Activated CD8-positive, alpha-beta T cell treated with anti-CD3 and anti-CD28 coated beads, Interleukin-2, amount 10 ng/mL, durations not matched to agents 7 days and 5 days (primary cell): ENCODE measurements at regions not wholly inside any gene's neighbourhood (a gene's known extent, or its start where the extent isn't known, plus 50 kb on each side); places are given as distances from the start of the nearest gene placed in this dataset.
"Not testable (repeated sequence)": the region's sequence is repeated elsewhere in the genome, so short reads cannot be mapped to it uniquely, and the experiment has no call there.

ENCODE experiments used
- ATAC-seq: fragments of 150-1000 bp; cut with Tn5 transposase; one replicate; pipeline ENCODE4 v1.10.0; 2021; ENCODE audit warnings: moderate library complexity
- CTCF ChIA-PET: fragments of 350-600 bp; sonication (Branson Sonifier 250); formaldehyde crosslinking; loops from one replicate; lab custom pipeline; 2021; ENCODE audit warnings: antibody characterized with exemption; lab: Charles Lee
- POLR2A ChIA-PET: fragments of 350-600 bp; sonication (Branson Sonifier 250); formaldehyde crosslinking; loops from one replicate; lab custom pipeline; 2021; ENCODE audit warnings: antibody characterized with exemption; lab: Charles Lee
- DNase-seq: peaks from one replicate; pipeline ENCODE4 v3.0.0-alpha.2; 2020
- H3K27ac Mint-ChIP-seq: one replicate; pipeline ENCODE4 v1.8.0; 2021; ENCODE audit warnings: mild to moderate bottlenecking, mixed read lengths
- H3K27me3 Mint-ChIP-seq: one replicate; pipeline ENCODE4 v1.8.0; 2021; ENCODE audit warnings: low read depth, mixed read lengths
- H3K36me3 Mint-ChIP-seq: one replicate; pipeline ENCODE4 v1.8.0; 2021; ENCODE audit warnings: low read depth, mixed read lengths
- H3K4me1 Mint-ChIP-seq: one replicate; pipeline ENCODE4 v1.8.0; 2021; ENCODE audit warnings: low read depth, mixed read lengths
- H3K4me3 Mint-ChIP-seq: one replicate; pipeline ENCODE4 v1.8.0; 2021; ENCODE audit warnings: mild to moderate bottlenecking, mixed read lengths
- H3K9me3 Mint-ChIP-seq: one replicate; pipeline ENCODE4 v1.8.0; 2022; ENCODE audit warnings: mixed read lengths; ENCODE audit not compliant: insufficient read depth

DNA sequence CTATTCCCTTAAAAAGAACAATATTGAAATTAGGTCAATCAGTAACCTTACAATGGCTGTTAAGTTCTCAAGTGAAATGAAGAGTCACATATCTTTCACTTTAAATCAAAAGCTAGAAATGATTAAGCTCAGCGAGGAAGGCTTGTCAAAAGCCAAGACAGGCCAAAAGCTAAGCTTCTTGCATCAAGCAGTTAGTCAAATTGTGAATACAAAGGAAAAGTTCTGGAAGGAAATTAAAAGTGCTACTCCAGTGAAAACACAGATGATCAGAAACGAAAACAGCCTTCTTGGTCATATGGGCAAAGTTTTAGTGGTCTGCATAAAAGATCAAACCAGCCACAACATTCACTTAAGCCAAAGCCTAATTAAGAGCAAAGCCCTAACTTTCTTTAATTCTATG, 402.6 kb upstream of the ZEB2 start:
- Mint-ChIP-seq H3K4me3 (no peak overlapping the region), H3K27me3 (no peaks in the 10 kb centered on the region), H3K27ac (no peak overlapping the region), H3K9me3 (no peaks in the 10 kb centered on the region), H3K4me1 (no peaks in the 10 kb centered on the region), H3K36me3 (no peaks in the 10 kb centered on the region)
- CTCF ChIA-PET = interaction anchor here (0.6 kb wide), 1 partner anchor 36 kb away, joined by 3 read pairs; no protein-coding TSS in a partner anchor
- DNase-seq = no peak
- POLR2A ChIA-PET = no interaction called here
- ATAC-seq = no peak

DNA sequence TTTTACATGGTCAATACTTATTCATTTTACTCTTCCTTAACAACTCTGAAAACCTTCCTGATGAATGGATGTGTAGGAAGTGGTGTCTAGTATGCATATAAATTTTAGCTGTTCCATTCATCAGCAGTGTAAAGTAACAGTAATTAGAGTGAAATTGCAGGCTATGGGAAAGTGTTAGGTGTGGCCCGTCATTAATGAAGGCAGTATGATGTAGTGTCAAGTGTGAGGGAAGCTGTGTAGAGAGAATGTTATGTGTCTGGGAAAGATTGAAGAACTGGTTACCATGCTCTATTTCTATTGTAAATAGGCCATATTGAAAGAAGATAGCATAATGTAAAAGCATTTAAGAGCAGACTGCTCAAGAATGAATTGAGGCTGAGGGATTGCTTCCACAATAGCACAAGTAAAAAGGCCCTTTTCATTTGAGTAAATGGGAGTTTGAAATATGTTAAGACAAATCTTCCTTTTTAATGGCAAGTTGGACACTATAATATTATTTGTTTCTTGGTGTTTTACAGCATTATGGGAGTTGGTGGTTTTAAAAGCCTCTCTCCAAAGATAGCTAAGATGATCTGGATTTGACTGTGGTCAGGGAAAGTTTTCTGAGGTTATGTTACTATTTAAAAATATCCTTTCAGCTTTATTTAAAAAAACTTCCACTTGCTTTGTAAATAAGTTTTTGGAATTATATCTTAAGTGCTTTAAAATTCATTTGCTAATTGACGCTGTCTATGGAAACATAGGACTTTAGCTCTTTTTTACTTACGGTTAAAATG, 401.0 kb upstream of the ZEB2 start:
- no peaks in the 10 kb centered on the region for H3K36me3 Mint-ChIP-seq
- no peak overlapping the region for H3K27ac Mint-ChIP-seq
- POLR2A ChIA-PET = no interaction called here
- no peak for DNase-seq
- CTCF ChIA-PET = no interaction called here
- H3K4me3 Mint-ChIP-seq = no peak overlapping the region
- H3K4me1 Mint-ChIP-seq = no peaks in the 10 kb centered on the region
- no peaks in the 10 kb centered on the region for H3K27me3 Mint-ChIP-seq
- no peak for ATAC-seq
- no peaks in the 10 kb centered on the region for H3K9me3 Mint-ChIP-seq

DNA sequence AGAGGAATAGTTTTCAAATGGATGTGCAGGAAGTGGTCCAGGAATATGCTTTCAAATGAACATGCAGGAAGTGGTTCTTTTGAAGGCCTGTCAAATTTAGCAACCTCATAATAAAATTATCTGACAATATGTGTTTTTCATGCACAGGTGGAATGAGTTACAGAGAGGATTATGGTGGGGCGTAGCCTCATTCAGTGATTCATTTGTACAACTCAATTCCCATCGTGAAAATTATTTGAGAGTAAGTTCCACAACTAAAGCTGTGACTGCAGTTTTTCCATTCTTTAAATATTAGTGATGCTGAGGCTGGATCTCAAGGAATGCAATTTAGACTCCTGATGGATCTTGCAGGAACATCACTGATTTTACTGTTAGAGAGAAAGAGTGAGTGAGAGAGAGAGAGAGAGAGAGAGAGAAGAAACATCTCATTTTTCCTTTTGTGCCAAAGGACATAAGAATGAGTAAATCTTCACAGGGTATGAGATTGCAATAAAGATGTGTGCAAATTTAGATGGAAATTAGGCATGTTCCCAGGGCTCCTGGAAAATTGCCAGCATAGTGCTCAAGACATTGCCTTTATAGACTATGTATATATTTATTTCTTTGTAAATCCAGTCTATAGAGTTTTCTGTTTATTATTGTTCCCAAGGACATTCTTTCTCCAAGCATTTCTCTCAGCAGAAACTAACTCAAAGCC, 394.9 kb upstream of the ZEB2 start:
- ChIA-PET CTCF (no interaction called here), POLR2A (no interaction called here)
- Mint-ChIP-seq H3K36me3 (no peaks in the 10 kb centered on the region), H3K4me3 (no peak overlapping the region), H3K9me3 (no peaks in the 10 kb centered on the region), H3K4me1 (no peaks in the 10 kb centered on the region), H3K27me3 (no peaks in the 10 kb centered on the region), H3K27ac (no peak overlapping the region)
- ATAC-seq (no peak), DNase-seq (no peak)

DNA sequence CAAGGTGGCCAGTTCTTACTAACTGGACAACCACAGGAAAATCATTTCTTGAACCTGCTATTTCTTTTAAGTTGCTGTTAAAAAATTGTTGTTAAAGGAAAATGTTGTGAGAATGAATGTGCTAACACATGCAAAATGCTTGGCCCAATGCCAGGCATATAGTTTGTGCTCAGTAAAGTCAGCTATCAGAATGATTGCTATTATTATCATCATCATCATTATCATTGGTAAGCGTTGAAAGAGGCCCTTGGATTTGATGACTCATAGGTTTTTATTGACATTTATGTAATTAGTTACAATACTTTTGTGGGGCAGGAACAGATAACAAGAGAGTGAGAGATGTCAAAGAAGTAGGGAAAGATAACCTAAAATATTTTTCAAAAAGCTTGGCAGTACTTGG, 394.2 kb upstream of the ZEB2 start:
- Mint-ChIP-seq H3K27me3 (no peaks in the 10 kb centered on the region), H3K36me3 (no peaks in the 10 kb centered on the region), H3K4me1 (no peaks in the 10 kb centered on the region), H3K27ac (no peak overlapping the region), H3K9me3 (no peaks in the 10 kb centered on the region), H3K4me3 (no peak overlapping the region)
- DNase-seq = no peak
- ChIA-PET CTCF (no interaction called here), POLR2A (no interaction called here)
- ATAC-seq = no peak

DNA sequence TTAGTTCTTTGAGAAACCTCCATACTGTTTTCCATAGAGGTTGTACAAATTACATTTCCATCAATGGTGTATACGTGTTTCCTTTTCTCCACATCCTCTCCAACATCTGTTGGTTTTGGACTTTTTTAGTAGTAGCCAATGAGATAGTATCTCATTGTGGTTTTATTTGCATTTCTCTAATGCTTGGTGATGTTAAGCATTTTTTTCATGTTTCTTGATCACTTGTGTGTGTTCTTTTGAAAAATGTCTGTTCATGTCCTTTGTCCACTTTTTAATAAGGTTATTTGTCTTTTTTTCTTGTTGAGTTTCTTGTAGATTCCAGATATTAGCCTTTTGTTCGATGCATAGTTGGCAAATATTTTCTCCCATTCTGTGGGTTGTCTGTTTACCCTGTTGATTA, 392.3 kb upstream of the ZEB2 start:
- no peaks in the 10 kb centered on the region for H3K27me3 Mint-ChIP-seq
- no peak overlapping the region for H3K4me3 Mint-ChIP-seq
- H3K9me3 Mint-ChIP-seq = no peaks in the 10 kb centered on the region
- no peak overlapping the region for H3K27ac Mint-ChIP-seq
- DNase-seq (no peak), ATAC-seq (no peak)
- POLR2A ChIA-PET = no interaction called here
- CTCF ChIA-PET = no interaction called here
- no peaks in the 10 kb centered on the region for H3K36me3 Mint-ChIP-seq
- no peaks in the 10 kb centered on the region for H3K4me1 Mint-ChIP-seq

DNA sequence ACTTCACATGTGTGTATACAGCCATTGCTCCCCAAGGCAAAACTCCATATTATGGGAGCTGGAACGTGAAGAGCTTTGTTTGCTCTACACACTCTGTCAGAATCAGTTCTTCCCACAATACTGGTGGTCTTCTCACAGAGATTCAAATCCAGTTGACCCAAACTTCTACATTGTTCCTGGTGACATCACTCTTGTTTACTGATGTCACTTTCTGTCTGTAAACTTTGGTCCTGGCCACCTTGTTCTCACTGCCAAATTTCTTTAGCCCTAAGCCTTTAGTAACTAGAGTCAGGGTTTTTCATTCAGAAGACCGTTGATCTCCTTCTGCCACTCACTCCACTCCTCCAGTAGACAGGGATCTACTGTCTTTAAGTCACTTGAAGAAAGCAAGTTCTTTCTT, 386.0 kb upstream of the ZEB2 start:
- no peaks in the 10 kb centered on the region for H3K4me1 Mint-ChIP-seq
- H3K36me3 Mint-ChIP-seq = no peaks in the 10 kb centered on the region
- no peaks in the 10 kb centered on the region for H3K27me3 Mint-ChIP-seq
- H3K9me3 Mint-ChIP-seq = no peaks in the 10 kb centered on the region
- ATAC-seq (no peak), DNase-seq (no peak)
- H3K4me3 Mint-ChIP-seq = no peak overlapping the region
- ChIA-PET POLR2A (no interaction called here), CTCF (no interaction called here)
- H3K27ac Mint-ChIP-seq = no peak overlapping the region

DNA sequence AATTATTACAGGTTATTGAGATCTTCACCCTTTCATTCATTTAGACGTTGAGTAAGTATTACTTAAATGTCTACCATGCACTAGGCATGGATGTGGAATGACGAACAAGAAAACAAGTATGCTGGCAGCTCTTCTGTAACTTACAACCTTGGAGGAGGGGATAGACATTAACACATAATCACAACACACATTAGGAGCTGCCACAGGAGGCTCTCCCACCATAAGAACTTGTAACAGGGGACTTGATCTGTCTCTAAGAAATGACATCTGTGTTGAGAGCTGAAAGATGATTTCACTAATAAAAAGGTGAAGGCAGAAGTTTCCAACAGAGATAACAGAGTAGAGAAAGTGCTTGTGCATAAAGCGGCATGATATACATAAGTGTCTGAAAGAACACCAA, 384.7 kb upstream of the ZEB2 start:
- H3K9me3 Mint-ChIP-seq = no peaks in the 10 kb centered on the region
- CTCF ChIA-PET = no interaction called here
- no peaks in the 10 kb centered on the region for H3K4me1 Mint-ChIP-seq
- H3K27me3 Mint-ChIP-seq = no peaks in the 10 kb centered on the region
- no peak for DNase-seq
- POLR2A ChIA-PET = no interaction called here
- H3K4me3 Mint-ChIP-seq = no peak overlapping the region
- H3K36me3 Mint-ChIP-seq = no peaks in the 10 kb centered on the region
- H3K27ac Mint-ChIP-seq = no peak overlapping the region
- ATAC-seq = no peak

DNA sequence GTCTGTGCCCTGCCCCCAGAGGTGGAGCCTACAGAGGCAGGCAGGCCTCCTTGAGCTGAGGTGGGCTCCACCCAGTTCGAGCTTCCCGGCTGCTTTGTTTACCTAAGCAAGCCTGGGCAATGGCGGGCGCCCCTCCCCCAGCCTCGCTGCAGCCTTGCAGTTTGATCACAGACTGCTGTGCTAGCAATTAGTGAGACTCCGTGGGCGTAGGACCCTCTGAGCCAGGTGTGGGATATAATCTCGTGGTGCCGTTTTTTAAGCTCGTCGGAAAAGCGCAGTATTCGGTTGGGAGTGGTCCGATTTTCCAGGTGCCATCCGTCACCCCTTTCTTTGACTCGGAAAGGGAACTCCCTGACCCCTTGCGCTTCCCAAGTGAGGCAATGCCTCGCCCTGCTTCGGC, 383.1 kb upstream of the ZEB2 start:
- ATAC-seq, POLR2A ChIA-PET: not testable (repeated sequence)

DNA sequence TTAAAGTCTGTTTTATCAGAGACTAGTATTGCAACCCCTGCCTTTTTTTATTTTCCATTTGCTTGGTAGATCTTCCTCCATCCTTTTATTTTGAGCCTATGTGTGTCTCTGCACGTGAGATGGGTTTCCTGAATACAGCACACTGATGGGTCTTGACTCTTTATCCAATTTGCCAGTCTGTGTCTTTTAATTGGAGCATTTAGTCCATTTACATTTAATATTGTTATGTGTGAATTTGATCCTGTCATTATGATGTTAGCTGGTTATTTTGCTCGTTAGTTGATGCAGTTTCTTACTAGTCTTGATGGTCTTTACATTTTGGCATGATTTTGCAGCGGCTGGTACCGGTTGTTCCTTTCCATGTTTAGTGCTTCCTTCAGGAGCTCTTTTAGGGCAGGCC, 381.5 kb upstream of the ZEB2 start:
- CTCF ChIA-PET, H3K27ac Mint-ChIP-seq, H3K4me3 Mint-ChIP-seq, H3K9me3 Mint-ChIP-seq, POLR2A ChIA-PET, H3K27me3 Mint-ChIP-seq, H3K36me3 Mint-ChIP-seq, H3K4me1 Mint-ChIP-seq, ATAC-seq, DNase-seq: not testable (repeated sequence)

More for the DNA sequence above, 383.1 kb upstream of the ZEB2 start:
- H3K27me3 Mint-ChIP-seq, H3K9me3 Mint-ChIP-seq, DNase-seq, H3K27ac Mint-ChIP-seq, CTCF ChIA-PET, H3K4me1 Mint-ChIP-seq, H3K4me3 Mint-ChIP-seq, H3K36me3 Mint-ChIP-seq: not testable (repeated sequence)

DNA sequence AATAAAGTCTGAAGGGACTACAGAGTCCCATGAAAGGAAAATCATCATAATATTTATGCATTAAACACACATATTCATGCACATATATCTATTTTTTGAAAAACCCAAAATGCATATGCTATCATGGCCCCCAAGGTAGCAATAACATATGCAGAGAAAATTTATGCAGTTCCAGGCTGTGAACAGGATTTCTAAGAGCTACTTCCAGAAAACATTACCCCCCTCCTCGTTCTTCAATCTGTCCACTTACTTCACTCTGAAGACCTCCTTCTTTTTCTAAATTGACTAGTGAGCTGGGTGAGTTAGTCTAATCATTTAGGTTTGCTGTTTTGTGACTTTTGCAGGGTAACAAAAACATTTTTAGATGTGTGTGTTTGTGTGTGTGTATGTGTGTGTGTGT, 376.4 kb upstream of the ZEB2 start:
- ChIA-PET POLR2A (no interaction called here), CTCF (no interaction called here)
- ATAC-seq (no peak), DNase-seq (no peak)
- H3K4me1 Mint-ChIP-seq = no peaks in the 10 kb centered on the region
- H3K4me3 Mint-ChIP-seq = no peak overlapping the region
- H3K27ac Mint-ChIP-seq = no peak overlapping the region
- no peaks in the 10 kb centered on the region for H3K36me3 Mint-ChIP-seq
- H3K9me3 Mint-ChIP-seq = no peaks in the 10 kb centered on the region
- no peaks in the 10 kb centered on the region for H3K27me3 Mint-ChIP-seq

DNA sequence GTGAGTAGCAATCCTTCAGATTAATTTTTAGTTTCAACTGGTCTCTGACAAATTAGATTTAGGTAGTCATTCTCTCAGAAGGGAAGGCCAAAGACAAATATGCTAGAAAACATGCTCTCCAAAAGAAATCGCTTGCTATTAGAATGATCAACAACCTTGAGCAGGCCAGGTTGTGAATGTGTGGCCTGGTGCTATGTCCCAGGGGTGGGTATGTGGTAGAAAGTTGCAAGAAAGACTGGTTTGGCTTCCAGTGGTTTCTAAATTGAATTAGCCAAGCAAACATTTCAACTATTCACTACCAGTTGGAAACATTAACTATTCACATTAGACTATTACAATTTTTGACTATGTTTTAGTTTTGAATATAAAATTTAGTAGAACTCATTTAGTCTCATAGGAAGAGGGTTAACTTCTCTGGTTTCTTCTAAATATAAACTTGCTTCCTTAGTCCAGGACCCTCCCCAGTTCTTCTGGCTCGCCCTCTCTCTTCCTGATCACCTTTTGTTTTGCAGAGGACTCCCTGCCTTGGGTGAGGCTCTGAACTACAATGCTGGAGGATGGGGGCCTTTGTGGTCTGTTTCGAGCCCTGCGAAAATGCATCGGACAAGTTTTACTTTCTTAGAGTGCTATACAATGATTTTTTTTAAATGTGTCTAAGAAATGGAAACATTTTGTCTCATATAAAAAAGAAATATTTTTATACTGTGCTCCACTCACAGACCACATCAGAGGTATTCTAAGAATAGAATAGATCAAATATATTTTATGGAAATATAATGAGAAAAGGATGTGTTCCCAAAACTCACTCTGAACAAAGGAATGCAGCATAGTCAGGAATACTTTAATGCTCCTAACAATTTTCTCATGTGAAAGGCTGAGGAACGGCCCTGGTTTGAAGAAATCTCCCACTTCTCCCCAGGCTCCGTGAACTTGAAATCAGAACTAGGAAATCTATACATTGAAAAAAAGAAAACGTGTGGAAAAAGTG, 375.0 kb upstream of the ZEB2 start:
- no peaks in the 10 kb centered on the region for H3K4me1 Mint-ChIP-seq
- CTCF ChIA-PET = no interaction called here
- POLR2A ChIA-PET = no interaction called here
- H3K27ac Mint-ChIP-seq = no peak overlapping the region
- H3K27me3 Mint-ChIP-seq = peaks cover 4% of the 10 kb centered on the region
- no peak overlapping the region for H3K4me3 Mint-ChIP-seq
- H3K36me3 Mint-ChIP-seq = no peaks in the 10 kb centered on the region
- ATAC-seq (no peak), DNase-seq (no peak)
- H3K9me3 Mint-ChIP-seq = no peaks in the 10 kb centered on the region

DNA sequence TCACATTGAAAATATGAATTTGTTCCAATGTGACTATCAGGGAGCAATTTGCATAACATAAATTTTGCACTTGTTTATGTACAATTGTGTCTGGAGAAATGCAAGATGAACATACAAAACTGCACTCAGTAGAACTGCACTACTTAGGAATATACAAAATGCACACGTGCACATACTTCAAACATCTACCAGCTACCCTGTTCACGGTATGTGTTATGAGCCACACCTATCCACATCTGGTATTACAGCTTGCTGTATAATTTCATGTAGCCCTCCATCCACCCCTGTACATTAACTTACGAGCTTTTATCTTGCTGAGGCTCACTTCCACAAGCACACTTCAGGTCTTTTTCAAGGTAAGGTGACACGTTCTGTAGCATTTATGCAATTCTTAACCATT, 373.5 kb upstream of the ZEB2 start:
- ATAC-seq (no peak), DNase-seq (no peak)
- no peaks in the 10 kb centered on the region for H3K36me3 Mint-ChIP-seq
- H3K9me3 Mint-ChIP-seq = no peaks in the 10 kb centered on the region
- H3K4me1 Mint-ChIP-seq = no peaks in the 10 kb centered on the region
- ChIA-PET POLR2A (no interaction called here), CTCF (no interaction called here)
- no peak overlapping the region for H3K4me3 Mint-ChIP-seq
- no peak overlapping the region for H3K27ac Mint-ChIP-seq
- H3K27me3 Mint-ChIP-seq = peaks cover 4% of the 10 kb centered on the region
